CD1c-positive myeloid dendritic cell (primary cell): ENCODE measurements at regions not wholly inside any gene's neighbourhood (a gene's known extent, or its start where the extent isn't known, plus 50 kb on each side); places are given as distances from the start of the nearest gene placed in this dataset.
A peak's percentile ranks its signal among the peaks of the same experiment; 100 is the strongest.
"Not testable (repeated sequence)": the region's sequence is repeated elsewhere in the genome, so short reads cannot be mapped to it uniquely, and the experiment has no call there.

Source experiments
- DNase-seq: peaks from one replicate; pipeline ENCODE4 v3.0.0-alpha.2; 2016; ENCODE audit errors: extremely low spot score

DNA sequence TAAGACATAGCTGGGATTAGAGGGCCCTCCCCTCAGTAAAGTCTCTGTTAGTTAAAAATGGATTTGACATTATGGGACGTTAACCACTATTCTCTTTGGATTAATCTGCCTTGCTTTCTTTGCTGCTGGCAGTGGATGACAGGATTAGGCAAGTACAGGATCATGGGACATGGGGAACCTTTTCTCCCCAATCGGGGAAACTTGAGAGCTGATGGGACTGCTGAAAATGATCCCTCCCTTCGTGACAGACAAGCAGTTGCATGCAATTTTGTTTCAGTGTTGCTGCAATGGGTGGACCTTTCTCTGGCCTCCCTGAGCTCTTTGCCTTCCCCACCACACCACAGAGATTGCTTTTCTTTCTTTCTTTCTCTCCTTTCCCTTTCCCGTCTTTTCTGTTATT is 120.2 kb upstream of the BANK1 start:
- DNase-seq = no peak

DNA sequence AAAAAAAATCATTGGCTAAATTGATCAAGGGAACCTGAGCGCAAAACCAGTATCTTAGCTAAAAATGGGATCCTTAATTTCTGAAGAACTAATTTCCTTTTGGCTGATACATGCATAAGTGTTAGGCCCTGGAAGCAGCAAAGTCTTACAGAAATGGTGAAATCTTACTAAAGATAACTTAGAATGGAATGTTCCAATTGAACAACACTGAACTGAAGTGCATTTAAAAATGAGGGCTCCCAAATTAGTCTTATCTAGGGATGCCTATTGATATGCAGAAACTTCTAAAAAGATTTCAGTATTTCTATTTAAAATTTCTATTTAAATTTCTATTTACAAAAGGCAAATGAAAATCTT is 120.7 kb upstream of the BANK1 start:
- no peak for DNase-seq

DNA sequence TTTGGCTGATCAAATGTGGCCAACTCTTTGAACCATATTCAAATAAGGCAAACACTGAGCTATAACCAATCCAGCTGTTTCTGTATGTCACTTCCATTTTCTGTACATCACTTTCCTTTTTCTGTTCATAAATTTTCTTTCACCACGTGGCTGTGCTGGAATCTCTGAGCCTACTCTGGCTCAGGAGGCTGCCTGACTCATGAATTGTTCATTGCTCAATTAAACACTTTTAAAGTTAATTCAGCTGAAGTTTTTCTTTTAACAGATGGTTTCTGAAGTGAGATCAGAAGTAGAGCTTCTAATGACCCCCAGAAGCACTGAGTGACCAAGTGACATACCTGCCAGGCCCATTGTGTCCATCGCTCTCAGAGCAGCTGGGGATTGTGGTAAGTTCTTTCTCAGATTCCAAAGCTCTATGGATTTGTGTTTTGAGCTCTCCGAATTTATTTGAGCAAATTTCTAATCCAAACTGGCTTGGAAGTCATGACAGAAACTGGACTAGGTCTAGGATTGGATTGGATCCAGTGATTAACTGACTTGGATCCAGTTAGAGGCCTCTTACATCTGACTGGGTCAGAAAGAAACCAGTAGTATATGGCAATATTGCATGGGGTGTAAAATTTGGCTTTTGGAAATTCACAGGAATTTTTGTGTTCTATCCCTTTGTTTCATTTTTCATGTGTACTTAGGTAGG is 121.2 kb upstream of the BANK1 start:
- no peak for DNase-seq

DNA sequence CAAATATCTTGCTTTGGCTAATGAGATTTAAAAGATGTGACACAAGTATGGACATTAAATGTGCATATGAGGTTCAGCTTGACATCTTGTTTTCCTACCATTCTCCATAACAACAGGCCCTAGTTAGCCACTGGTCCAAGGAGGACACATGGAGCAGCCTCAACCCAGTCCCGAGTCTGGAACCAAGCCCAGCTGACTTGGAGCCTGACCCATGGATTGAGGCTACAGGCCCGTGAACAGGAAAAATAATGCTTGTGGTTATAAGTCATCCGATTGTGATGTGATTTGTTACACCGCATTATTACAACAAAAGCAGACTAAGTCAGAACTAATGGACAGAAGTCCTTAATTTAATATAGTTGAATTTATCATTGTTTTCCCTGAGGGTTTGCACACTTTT is 123.2 kb upstream of the BANK1 start:
- no peak for DNase-seq

DNA sequence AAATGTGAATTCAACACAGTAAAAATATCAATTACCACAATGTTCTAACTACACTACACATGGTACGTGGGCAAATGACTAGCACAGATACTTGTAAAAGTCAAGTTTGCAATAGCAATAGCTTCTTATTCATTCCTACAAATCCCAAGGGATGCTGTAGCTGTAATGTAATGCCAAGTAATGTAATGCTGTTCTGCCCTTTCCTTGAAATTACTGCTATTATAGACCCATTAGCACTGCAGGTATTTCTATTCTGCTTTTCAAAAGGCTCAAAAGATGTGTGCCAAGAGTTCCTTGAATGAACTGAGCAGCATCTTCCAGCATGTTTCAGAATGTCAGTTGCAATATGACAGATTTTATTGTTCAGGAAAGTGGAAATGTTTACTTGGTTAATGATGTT is 129.9 kb upstream of the BANK1 start:
- DNase-seq = no peak

DNA sequence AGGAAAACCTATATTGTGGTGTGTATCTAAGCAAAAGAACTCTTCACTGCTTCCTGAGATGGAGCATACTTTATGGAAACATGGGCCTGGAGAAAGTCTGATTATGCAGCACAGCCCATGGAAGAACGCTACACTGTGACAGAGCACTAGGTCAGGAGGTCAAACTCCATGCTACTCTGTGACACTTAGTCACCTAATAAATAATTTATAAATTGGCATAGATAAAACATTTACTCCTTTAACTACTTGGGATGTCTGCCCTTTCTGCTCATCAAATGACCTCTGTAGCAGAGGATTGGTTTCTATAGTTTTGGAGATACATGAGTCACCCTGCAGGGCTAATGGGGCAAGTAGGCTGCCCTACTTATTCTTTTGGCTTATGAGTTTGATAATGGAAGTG is 134.7 kb upstream of the BANK1 start:
- no peak for DNase-seq

DNA sequence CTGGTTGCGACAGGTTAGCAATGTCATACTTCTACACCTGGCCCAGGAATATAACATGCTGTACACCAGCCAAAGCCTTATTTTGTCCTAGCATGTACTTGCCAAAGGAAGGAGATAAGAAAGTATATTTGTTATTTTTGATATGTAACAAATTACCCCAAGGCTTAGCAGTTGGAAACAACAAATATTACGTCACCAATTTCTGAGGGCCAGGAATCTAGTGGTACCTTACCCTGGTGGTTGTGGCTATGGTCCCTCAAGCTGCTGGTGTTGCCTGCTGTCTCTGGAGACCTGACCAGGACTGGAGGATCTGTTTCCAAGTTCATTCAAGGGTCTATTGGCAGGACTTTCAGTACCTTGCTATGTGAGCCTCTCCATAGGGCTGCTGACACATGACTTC is 135.5 kb upstream of the BANK1 start:
- DNase-seq = no peak

DNA sequence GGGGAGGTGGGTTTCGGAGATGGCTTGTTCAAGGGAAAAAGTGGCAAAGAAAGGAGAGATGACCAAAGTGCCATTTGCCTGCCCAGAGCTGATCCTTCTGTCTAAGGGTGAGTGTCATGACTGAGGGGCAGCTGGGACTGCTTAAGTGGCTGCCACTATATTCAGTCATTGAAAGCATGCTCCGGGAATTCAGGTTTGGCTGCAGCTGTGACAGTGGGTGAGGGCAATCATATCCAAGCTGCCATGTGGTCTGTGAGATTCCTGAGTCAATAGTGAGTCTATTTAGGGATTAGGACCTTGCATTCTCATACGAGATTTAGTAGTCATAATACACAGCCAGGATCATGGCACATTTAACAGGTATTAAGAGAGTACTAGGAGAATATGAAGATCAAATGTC is 138.8 kb upstream of the BANK1 start:
- no peak for DNase-seq

DNA sequence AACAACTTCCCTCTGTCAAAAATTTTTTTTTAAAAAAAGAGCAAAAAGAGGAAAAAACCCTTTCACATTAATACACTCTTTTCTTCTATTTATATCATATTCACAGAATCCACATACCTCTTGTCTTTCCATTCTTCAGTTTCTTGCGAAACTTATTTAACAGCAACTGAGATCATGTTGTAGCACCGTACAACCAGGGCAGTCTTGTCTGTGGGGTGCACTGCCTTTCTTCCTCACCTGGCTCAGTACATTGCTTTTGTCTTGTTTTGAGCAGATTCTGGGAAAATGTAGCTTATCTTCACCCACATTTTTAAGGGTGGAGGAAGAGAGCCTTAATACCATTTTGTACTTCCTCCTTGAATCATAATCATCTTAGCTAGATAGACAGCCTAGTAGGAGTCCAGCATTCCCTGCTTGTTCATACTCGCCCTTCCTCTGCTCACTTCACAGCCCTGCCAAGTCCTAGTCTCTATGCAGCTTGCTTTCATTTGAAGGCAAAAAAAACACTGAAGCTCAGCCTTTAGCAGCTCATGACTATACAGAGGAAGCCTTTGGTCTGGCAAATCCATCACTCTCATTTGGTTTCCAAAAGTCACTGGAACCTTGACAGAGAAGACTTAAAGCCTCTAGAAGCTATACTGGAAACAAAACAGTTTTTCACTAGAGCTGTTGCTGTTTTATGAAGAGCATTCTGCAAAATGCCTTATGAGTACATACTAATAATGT is 140.6 kb upstream of the BANK1 start:
- DNase-seq = no peak

DNA sequence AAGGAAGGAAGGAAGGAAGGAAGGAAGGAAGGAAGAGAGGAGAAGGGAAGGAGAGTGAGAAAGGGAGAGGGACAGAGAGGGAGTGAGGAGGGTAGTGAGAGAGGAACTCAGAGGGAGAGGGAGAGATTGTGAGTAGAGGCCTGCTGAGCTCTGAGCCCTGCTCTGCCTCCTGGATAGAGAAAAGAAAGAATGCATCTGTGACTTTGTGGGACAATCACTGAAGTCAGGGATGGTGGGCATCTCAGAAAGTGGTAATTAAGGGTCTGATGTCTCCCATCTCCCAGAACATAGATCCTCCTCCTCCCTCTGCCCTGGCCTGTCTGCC is 142.9 kb upstream of the BANK1 start:
- DNase-seq = no peak

DNA sequence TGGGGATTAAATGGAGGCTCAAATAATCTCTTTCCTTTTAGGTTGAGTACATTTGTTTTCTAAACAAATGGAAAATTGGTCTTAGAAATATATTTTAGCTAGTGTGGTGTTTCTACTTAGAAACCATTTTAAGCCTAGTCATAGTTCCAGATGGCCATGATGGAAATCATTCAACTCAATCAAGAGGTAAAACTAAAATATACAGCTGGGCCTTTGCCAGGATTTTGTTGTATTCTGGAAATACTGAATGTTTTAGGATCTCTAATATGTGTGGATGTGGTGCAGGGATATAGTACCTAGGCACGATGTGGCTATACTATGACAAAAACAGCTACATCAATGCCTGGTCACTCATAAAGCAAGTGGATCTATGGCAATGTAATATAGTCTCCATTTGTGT is 146.0 kb upstream of the BANK1 start:
- no peak for DNase-seq

DNA sequence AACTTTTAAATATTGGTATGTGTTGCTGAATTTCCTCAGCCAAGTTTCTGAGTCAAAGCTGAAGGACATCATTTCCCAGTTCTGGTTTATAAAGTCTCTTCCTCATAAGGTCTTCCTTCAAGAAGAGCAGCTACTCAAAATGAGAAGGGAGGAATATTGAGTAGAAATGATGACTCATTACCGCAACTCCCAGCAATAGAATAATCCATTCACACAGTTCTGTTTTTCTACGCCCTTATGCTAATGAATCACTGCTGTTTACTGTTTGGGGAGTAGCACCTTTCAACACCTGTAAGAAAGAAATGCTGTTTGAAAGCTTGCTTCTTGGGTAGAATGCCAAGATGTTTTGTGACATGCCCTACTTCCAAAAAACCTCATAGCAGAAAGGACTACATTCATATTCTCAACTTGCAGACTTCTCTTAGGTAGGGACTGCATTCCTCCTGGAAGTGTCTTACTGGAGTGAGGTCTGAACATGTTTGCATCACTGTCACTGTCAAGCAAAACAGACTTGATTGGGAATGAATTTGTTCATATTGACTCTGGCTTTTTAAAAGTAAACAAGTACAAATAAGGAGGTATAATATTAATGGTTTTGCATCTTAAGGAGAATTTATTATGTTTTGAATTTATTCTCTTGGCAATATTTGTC is 147.2 kb upstream of the BANK1 start:
- peak; percentile 48 for DNase-seq

DNA sequence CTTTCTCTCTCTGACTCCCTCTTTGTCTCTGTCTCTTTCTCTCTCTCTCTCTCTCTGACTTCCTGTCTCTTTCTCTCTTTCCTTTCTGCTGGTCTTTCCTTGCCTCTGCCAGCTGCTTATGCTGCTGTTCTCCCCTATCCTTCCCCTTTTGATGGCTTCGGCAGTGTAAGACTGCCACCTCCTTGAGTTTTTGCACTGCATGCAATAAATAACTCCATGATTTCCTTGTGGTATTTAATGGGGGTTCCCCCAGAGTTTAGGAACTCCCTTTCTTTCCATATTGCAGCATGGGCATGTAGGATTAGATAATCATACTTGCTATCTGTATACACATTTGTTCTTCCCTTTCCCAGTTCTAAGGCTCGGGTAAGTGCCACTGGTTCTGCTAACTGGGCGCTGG is 157.8 kb upstream of the BANK1 start:
- DNase-seq = not testable (repeated sequence)

DNA sequence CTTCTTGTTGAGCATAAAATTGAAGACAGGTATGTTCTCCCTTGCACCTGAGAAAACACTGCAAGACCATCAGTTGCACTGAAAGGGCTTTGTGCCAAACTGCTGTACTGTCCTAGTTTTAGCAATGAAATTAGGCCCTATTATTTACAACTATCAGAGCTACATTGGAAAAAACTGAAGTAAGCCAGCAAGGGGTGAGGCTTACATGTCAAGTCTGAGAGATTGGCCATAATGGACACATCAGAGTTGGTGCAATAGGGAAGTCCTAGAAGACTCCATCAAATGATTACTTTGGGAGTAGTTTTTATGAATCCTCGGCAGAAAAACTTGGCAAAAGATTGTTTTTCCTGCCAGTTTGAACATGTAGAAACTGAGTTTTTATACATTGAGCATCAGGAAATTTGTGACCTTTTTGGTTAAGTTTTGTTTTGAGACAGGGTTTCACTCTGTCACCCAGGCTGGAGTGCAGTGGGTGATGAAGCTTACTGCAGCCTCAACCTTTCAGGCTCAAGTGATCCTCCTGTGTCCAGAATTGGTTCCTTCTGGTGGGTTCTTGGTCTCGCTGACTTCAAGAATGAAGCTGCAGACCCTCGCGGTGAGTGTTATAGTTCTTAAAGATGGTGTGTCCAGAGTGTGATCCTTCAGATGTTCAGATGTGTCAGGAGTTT is 160.1 kb upstream of the BANK1 start:
- DNase-seq = no peak

DNA sequence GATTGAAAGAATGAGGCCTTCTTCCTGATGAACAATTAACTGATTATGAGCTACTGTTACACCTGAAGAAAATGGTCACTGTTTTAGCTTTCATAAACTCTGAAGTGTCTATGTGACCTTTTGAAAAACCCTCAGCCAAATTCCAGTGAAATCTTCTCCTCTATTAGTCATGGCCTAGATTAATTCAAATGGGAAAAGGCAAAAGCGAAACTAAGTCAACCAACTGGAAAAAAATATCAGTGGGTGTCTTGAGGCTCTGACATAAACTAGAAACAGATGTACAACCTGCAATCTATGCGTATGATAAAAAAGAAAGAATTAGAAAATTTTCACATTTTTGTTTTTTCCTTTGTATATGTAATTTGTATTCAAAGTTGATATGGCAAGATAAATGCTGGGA is 169.4 kb upstream of the BANK1 start:
- DNase-seq = no peak

DNA sequence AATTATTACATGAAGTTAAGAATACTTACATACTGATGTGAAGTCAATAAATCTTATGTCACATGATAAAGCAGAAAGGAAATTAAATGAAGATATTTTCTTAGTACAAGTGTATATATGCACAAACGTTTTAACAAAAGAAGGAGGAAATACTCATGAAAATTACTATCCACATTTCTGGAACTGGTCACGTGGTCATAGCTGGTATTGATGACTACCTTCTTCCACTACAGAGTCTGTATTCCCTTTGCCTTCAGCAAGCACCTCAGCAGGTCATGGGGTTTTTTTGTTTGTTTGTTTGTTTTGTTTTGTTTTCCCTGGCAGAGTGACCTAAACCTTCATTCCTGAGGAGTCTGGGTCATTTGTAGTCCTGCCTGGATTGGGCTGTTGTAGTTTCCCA is 174.9 kb upstream of the BANK1 start:
- no peak for DNase-seq

DNA sequence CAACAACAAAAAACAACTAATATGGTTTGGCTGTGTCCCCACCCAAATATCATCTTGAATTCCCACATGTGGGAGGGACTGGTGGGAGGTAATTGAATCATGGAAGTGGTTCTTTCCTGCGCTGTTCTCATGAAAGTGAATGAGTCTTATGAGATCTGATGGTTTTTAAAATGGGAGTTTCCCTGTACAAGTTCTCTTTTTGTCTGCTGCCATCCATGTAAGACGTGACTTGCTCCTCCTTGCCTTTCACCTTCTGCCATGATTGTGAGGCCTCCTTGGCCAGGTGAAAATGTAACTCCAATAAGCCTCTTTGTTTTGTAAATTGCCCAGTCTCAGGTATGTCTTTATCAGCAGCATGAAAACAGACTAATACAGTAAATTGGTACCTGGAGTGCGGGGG is 183.5 kb upstream of the BANK1 start:
- not testable (repeated sequence) for DNase-seq

DNA sequence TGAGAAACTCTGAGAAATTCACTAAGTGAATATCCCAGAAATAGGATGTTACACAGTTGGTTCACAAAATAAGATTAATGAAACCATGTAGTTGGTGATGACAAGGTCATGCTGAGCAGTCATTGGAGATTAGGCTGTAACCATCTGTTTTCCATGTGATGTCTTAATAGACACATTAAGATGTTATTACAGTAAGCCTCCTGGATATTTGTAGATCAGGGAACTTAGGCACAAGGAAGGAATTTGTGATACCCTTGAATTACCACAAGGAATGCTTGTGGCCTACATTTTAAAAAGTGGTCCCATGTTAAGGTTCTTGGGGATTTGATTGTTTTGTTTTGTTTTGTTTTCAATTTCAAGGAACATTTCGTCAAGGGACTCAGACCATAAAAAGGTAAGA is 185.6 kb upstream of the BANK1 start:
- DNase-seq = no peak

DNA sequence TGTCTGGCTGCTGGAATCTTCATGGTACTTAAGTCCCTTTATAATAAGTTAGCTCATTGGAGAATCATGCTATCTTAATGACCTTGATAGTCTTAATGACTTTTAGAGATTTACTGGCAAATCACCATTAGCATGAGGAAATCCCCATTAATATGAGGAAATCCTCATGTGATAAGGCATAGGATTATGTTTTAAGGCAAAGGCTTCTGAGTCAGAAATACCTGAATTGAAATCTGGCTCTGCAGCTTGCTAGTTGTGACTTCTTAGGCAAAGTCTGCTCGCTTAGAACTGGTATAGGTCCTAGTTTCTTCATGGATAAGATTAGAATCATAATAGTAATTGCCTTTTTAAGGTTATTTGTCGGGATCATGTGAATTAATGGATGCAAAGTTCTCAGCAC is 190.2 kb upstream of the BANK1 start:
- no peak for DNase-seq

DNA sequence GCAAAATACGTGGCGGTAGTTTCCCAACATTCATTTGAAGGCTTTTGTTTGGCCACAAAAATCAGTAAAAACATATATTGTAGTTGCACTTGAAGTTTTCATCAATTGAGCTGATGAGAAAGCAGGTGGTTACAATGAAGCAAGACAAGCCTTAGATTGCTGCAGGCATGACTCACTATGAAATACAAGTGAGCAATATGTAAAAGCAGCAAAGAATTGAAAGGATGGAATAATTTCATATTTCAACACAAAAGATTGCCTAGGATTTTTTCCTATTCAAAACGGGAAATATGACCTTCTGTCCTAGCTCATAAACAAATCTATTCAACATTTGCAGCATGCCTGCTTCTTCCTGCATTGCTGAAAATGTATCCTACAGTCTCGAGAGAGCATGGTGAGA is 190.9 kb upstream of the BANK1 start:
- DNase-seq = no peak

DNA sequence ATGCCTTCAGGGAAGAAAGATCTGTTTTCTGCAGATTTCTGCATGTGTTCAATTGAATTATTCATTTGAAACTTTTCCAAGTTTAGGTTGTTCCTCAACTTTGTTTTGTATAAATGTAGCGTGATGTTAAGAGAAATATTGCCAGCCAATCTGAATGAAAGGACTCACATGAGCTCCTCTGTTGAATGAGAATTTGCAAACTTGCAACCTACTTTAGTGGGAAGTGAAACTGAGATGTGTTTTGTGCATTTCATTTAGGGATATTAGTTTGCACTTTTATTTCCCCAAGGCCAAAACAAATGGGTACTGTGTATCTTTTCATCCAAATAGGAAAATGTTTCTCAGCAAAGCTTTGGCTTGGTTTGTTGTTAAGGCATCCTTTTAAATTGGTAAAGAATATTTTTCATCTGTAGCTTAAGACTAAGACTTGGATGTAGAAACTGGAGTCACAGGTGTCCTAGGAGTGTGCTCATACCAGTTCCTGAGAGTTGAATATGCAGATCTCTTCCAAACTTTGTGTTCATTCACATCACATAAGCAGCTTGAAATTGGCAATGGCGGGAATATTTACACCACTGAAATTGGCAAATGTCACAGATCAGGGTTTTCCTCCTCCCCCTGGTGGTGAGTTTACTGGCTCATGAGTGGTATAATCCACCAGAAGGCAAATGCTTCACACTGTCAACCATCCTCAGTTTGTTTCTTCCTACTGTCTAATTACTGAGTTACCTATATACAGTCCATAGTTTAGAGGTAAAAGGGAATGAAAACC is 193.6 kb upstream of the BANK1 start:
- peak; percentile 64 for DNase-seq

DNA sequence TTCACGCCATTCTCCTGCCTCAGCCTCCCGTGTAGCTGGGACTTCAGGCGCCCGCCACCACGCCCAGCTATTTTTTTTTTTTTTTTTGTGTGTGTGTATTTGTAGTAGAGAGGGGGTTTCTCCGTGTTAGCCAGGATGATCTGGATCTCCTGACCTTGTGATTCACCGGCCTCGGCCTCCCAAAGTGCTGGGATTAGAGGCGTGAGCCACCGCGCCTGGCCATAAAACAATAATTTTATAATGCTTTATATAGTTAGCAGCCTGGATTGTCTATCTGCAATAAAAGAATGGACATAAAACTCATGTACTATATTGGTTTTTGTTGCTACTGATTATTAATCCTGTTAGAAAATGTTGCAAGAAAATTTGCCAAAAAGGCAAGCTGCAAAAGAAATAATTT is 195.9 kb upstream of the BANK1 start:
- DNase-seq = no peak
